Panc1 (cell line): ENCODE measurements at regions not wholly inside any gene's neighbourhood (a gene's known extent, or its start where the extent isn't known, plus 50 kb on each side); places are given as distances from the start of the nearest gene placed in this dataset.

Source experiments
- ATAC-seq: fragments of 200-7000 bp; cut with Tn5 transposase; 2 replicates; pipeline ENCODE4 v1.9.1; 2020; ENCODE audit warnings: mild to moderate bottlenecking, moderate library complexity
- BruUV-seq: library from RNA; stranded (reverse); fragments of 400-500 nt; replicated peaks from 2 replicates; lab custom pipeline; 2021; lab: Mats Ljungman, UMichigan
- CTCF ChIA-PET: fragments of 300-600 bp; sonication (Branson Sonifier 250); formaldehyde crosslinking; loops from one replicate; lab custom pipeline; 2022; ENCODE audit warnings: antibody characterized with exemption; lab: Charles Lee
- POLR2A ChIA-PET: fragments of 300-600 bp; sonication (Branson Sonifier 250); formaldehyde crosslinking; loops from one replicate; lab custom pipeline; 2022; ENCODE audit warnings: antibody characterized with exemption; lab: Charles Lee
- DNase-seq: peaks from one replicate; pipeline ENCODE4 v3.0.0-alpha.2; 2010; ENCODE audit warnings: low read depth, low spot score
- H3K27ac ChIP-seq: 2 replicates; pipeline ENCODE4 v1.5.1; 2011; ENCODE audit warnings: mild to moderate bottlenecking, low read length, inconsistent platforms
- H3K27me3 ChIP-seq: fragments of 200-500 bp; sonication (Bioruptor generic); 2 replicates; pipeline ENCODE4 v1.6.0; 2014; ENCODE audit warnings: low read length, inconsistent platforms; ENCODE audit not compliant: control insufficient read depth, insufficient read depth
- H3K36me3 ChIP-seq: fragments of 200-500 bp; sonication (Bioruptor generic); 2 replicates; pipeline ENCODE4 v1.5.1; 2014; ENCODE audit warnings: inconsistent platforms, mild to moderate bottlenecking, low read length, moderate library complexity; ENCODE audit not compliant: control insufficient read depth, insufficient read depth
- H3K4me1 ChIP-seq: 2 replicates; pipeline ENCODE4 v1.5.1; 2011; ENCODE audit warnings: inconsistent platforms, mild to moderate bottlenecking, low read length, moderate library complexity; ENCODE audit not compliant: control insufficient read depth, insufficient read depth
- H3K4me3 ChIP-seq, 2 experiments: 2 replicates each; pipeline ENCODE4 v1.5.1; 2011 to 2012; ENCODE audit warnings: low read depth in 2 of 2, low read length in 2 of 2, mild to moderate bottlenecking in 2 of 2, inconsistent platforms in 1 of 2, moderate library complexity in 1 of 2
- H3K9me3 ChIP-seq: fragments of 200-500 bp; sonication (Bioruptor generic); 2 replicates; pipeline ENCODE4 v1.5.1; 2014; ENCODE audit warnings: low read depth, mild to moderate bottlenecking, inconsistent platforms, low read length, moderate library complexity; ENCODE audit not compliant: control insufficient read depth, insufficient read depth
- CTCF ChIP-seq: fragments of 450-650 bp; IDR thresholded peaks from 2 replicates; pipeline ENCODE4 v1.5.1; 2017; ENCODE audit warnings: mild to moderate bottlenecking
- POLR2AphosphoS5 ChIP-seq: IDR thresholded peaks from 2 replicates; pipeline ENCODE4 v1.6.1; 2012; ENCODE audit warnings: mild to moderate bottlenecking, low read depth, low read length, moderate library complexity
- SIN3A ChIP-seq: IDR thresholded peaks from 2 replicates; pipeline ENCODE4 v1.6.1; 2012; ENCODE audit warnings: low read depth, mild to moderate bottlenecking, low read length, moderate library complexity, borderline replicate concordance; ENCODE audit not compliant: insufficient read depth
- TCF7L2 ChIP-seq: IDR thresholded peaks from 2 replicates; pipeline ENCODE4 v1.6.1; 2011; ENCODE audit warnings: mild to moderate bottlenecking, low read depth, low read length, inconsistent platforms
- in situ Hi-C: cut with HindIII; loops from 2 replicates; pipeline ENCODE4 v1.10.0; 2016; ENCODE audit warnings: low sequenced_read_pairs, low pct_unique_long_range_greater_than_20kb
- intact Hi-C: fragments of 100-400 bp; cut with micrococcal nuclease; formaldehyde crosslinking; loops from one replicate; pipeline ENCODE4 v1.10.0; 2022; ENCODE audit not compliant: unreplicated experiment
- TF ChIP-seq, protein P1 (sequence below), 2 experiments: IDR thresholded peaks; 2 replicates each; pipeline ENCODE4 v1.6.1; 2011 to 2012; ENCODE audit warnings: low read depth in 2 of 2, control low read depth in 1 of 2, low read length in 1 of 2, mild to moderate bottlenecking in 1 of 2, moderate library complexity in 1 of 2; ENCODE audit not compliant: insufficient read depth in 1 of 2

DNA sequence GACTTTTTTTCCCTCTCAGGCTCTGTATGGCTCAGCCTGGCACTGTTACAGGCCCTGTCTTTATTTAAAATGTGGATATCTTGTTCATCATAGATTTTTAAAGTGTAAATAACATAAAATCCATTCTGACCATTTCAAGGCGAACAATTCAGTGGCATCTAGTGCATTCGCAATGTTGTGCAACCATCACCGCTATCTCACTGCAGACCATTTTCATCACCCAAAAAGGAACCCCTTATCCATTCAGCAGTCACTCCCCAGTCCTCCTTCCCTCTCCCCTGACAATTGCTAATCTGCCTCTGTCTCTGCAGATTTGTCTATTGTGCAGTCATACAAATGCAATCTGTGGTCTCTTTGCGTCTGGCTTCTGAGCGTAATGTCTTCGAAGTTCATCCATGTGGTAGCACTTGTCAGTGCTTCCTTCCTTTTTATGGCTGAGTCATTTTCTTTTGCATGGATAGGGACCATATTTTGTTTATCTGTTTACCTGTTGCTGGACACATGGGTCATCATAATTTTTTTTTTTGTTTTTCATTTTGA is 148.8 kb upstream of the LHX5 start:
- ChIA-PET POLR2A (no interaction called here), CTCF (no interaction called here)
- in situ Hi-C loops: no loop called here
- Histone ChIP-seq H3K27ac (no peak overlapping the region), H3K4me3 (no peak overlapping the region), H3K27me3 (0 out of 2 replicates have a peak, but pooled peaks cover 2% of the 10 kb centered on the region), H3K4me1 (no peaks in the 10 kb centered on the region), H3K36me3 (no peaks in the 10 kb centered on the region), H3K9me3 (no peaks in the 10 kb centered on the region)
- BruUV-seq: no TSS peak
- ATAC-seq: no peak
- no peak for DNase-seq
- no peak for TF ChIP-seq POLR2AphosphoS5
- TF ChIP-seq, protein P1, sequence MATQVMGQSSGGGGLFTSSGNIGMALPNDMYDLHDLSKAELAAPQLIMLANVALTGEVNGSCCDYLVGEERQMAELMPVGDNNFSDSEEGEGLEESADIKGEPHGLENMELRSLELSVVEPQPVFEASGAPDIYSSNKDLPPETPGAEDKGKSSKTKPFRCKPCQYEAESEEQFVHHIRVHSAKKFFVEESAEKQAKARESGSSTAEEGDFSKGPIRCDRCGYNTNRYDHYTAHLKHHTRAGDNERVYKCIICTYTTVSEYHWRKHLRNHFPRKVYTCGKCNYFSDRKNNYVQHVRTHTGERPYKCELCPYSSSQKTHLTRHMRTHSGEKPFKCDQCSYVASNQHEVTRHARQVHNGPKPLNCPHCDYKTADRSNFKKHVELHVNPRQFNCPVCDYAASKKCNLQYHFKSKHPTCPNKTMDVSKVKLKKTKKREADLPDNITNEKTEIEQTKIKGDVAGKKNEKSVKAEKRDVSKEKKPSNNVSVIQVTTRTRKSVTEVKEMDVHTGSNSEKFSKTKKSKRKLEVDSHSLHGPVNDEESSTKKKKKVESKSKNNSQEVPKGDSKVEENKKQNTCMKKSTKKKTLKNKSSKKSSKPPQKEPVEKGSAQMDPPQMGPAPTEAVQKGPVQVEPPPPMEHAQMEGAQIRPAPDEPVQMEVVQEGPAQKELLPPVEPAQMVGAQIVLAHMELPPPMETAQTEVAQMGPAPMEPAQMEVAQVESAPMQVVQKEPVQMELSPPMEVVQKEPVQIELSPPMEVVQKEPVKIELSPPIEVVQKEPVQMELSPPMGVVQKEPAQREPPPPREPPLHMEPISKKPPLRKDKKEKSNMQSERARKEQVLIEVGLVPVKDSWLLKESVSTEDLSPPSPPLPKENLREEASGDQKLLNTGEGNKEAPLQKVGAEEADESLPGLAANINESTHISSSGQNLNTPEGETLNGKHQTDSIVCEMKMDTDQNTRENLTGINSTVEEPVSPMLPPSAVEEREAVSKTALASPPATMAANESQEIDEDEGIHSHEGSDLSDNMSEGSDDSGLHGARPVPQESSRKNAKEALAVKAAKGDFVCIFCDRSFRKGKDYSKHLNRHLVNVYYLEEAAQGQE (IDR thresholded peaks at IDR 0.05; ENCODE audit: insufficient read depth in 1 of 2, low read depth in 2 of 2, low read length in 1 of 2): no peak
- TF ChIP-seq SIN3A: no peak
- TF ChIP-seq CTCF: no peak
- TF ChIP-seq TCF7L2: no peak
- intact Hi-C loops: no loop called here

- CTCF ChIA-PET: no interaction called here
Observed at GRCh38 chr12:113619202-113619601, 147.5 kb upstream of the LHX5 start.

More at GRCh38 chr12:113619202-113619601, 147.5 kb upstream of the LHX5 start:
- intact Hi-C loops: no loop called here
- no peaks in the 10 kb centered on the region for H3K36me3 ChIP-seq
- no TSS peak for BruUV-seq
- no peak overlapping the region for H3K27ac ChIP-seq
- no peaks in the 10 kb centered on the region for H3K4me1 ChIP-seq
- no peak overlapping the region for H3K4me3 ChIP-seq
- POLR2A ChIA-PET: no interaction called here
- DNase-seq (no peak), ATAC-seq (no peak)
- no peaks in the 10 kb centered on the region for H3K9me3 ChIP-seq
- in situ Hi-C loops: no loop called here
- H3K27me3 ChIP-seq: 0 out of 2 replicates have a peak, but pooled peaks cover 2% of the 10 kb centered on the region
- TF ChIP-seq SIN3A: no peak
- TF ChIP-seq TCF7L2: no peak
- TF ChIP-seq, protein P1 (IDR thresholded peaks at IDR 0.05; ENCODE audit: insufficient read depth in 1 of 2, low read depth in 2 of 2, low read length in 1 of 2): no peak
- no peak for TF ChIP-seq CTCF
- no peak for TF ChIP-seq POLR2AphosphoS5
